HepG2 (cell line): ENCODE measurements at regions not wholly inside any gene's neighbourhood (a gene's known extent, or its start where the extent isn't known, plus 50 kb on each side); places are given as distances from the start of the nearest gene placed in this dataset.

Experiments
- ATF1 ChIP-seq: IDR thresholded peaks from 2 replicates; pipeline ENCODE4 v1.6.1; 2016; ENCODE audit warnings: mild to moderate bottlenecking, control low read depth
- CENPBD1 ChIP-seq: sonication (generic); formaldehyde crosslinking; IDR thresholded peaks from 2 replicates; pipeline ENCODE4 v1.8.0; 2022; ENCODE audit warnings: missing genetic modification reagents, low read depth, mild to moderate bottlenecking, borderline replicate concordance
- GFI1 ChIP-seq: sonication (generic); formaldehyde crosslinking; IDR thresholded peaks from 2 replicates; pipeline ENCODE4 v1.5.0; 2020; ENCODE audit warnings: missing genetic modification reagents, mild to moderate bottlenecking, borderline replicate concordance
- NCOA1 ChIP-seq: sonication (generic); formaldehyde crosslinking; IDR thresholded peaks from 2 replicates; pipeline ENCODE4 v1.9.0; 2021; ENCODE audit warnings: missing genetic modification reagents
- NKX3-1 ChIP-seq: sonication (generic); formaldehyde crosslinking; IDR thresholded peaks from 2 replicates; pipeline ENCODE4 v1.5.0; 2020; ENCODE audit warnings: missing genetic modification reagents
- SSRP1 ChIP-seq: IDR thresholded peaks from 2 replicates; pipeline ENCODE4 v1.6.1; 2016; ENCODE audit warnings: control low read depth
- ZBTB26 ChIP-seq: IDR thresholded peaks from 2 replicates; pipeline ENCODE4 v1.6.1; 2016; ENCODE audit warnings: missing compliant biosample characterization, missing genetic modification reagents, borderline replicate concordance
- ZBTB4 ChIP-seq: sonication (generic); formaldehyde crosslinking; IDR thresholded peaks from 2 replicates; pipeline ENCODE4 v1.4.0; 2020; ENCODE audit warnings: missing genetic modification reagents, mild to moderate bottlenecking, borderline replicate concordance
- ZNF337 ChIP-seq: sonication (generic); formaldehyde crosslinking; IDR thresholded peaks from 2 replicates; pipeline ENCODE4 v1.5.1; 2020; ENCODE audit warnings: missing genetic modification reagents, low read depth, mild to moderate bottlenecking, borderline replicate concordance
- ZNF513 ChIP-seq: sonication (generic); formaldehyde crosslinking; conservative IDR thresholded peaks from 2 replicates; pipeline ENCODE4 v1.5.0; 2020; ENCODE audit warnings: missing genetic modification reagents
- ZNF543 ChIP-seq: sonication (generic); formaldehyde crosslinking; IDR thresholded peaks from 2 replicates; pipeline ENCODE4 v1.4.0; 2020; ENCODE audit warnings: mild to moderate bottlenecking, missing genetic modification reagents
- ZNF556 ChIP-seq: sonication (generic); formaldehyde crosslinking; IDR thresholded peaks from 2 replicates; pipeline ENCODE4 v1.4.0; 2020; ENCODE audit warnings: mild to moderate bottlenecking, missing genetic modification reagents, borderline replicate concordance
- ZNF558 ChIP-seq: sonication (generic); formaldehyde crosslinking; IDR thresholded peaks from 2 replicates; pipeline ENCODE4 v1.9.0; 2022; ENCODE audit warnings: mild to moderate bottlenecking, missing genetic modification reagents, borderline replicate concordance
- ZNF609 ChIP-seq: sonication (generic); formaldehyde crosslinking; IDR thresholded peaks from 2 replicates; pipeline ENCODE4 v1.4.0; 2020; ENCODE audit warnings: mild to moderate bottlenecking, missing genetic modification reagents, borderline replicate concordance
- ZNF644 ChIP-seq: IDR thresholded peaks from 2 replicates; pipeline ENCODE4 v1.6.1; 2016; ENCODE audit warnings: low read depth
- ZNF678 ChIP-seq: sonication (generic); formaldehyde crosslinking; IDR thresholded peaks from 2 replicates; pipeline ENCODE4 v1.4.0; 2020; ENCODE audit warnings: mild to moderate bottlenecking, missing genetic modification reagents
- ZNF746 ChIP-seq: sonication (generic); formaldehyde crosslinking; IDR thresholded peaks from 2 replicates; pipeline ENCODE4 v1.8.0; 2022; ENCODE audit warnings: mild to moderate bottlenecking, missing genetic modification reagents
- ZNF784 ChIP-seq: sonication (generic); formaldehyde crosslinking; IDR thresholded peaks from 2 replicates; pipeline ENCODE4 v1.5.1; 2020; ENCODE audit warnings: missing genetic modification reagents, mild to moderate bottlenecking, borderline replicate concordance
- ZSCAN22 ChIP-seq: sonication (generic); formaldehyde crosslinking; IDR thresholded peaks from 2 replicates; pipeline ENCODE4 v1.4.0; 2020; ENCODE audit warnings: mild to moderate bottlenecking, missing genetic modification reagents

- TF ChIP-seq ZNF558 (CRISPR knock-in tag) (no peak), ZNF543 (CRISPR knock-in tag) (no peak), ATF1 (CRISPR knock-in tag) (no peak), ZNF678 (no peak), ZNF784 (CRISPR knock-in tag) (no peak), NCOA1 (CRISPR knock-in tag) (no peak), ZNF513 (CRISPR knock-in tag) (no peak), ZNF644 (CRISPR knock-in tag) (peak; percentile 87), ZNF746 (no peak), ZBTB4 (CRISPR knock-in tag) (no peak), ZNF337 (no peak), ZNF556 (CRISPR knock-in tag) (no peak), ZNF609 (CRISPR knock-in tag) (no peak), GFI1 (0 out of 2 replicates have a peak, but pooled peaks have one; percentile 18), ZBTB26 (CRISPR knock-in tag) (0 out of 2 replicates have a peak, but pooled peaks have one; percentile 35), NKX3-1 (no peak), ZSCAN22 (no peak), CENPBD1 (CRISPR knock-in tag) (no peak), SSRP1 (CRISPR knock-in tag) (0 out of 2 replicates have a peak, but pooled peaks have one; percentile 71)
These were observed 630.0 kb upstream of the TBX3 start (continued) for GRCh38 chr12:115313929-115314328.
